ENCODE measurements at regions not wholly inside any gene's neighbourhood (a gene's known extent, or its start where the extent isn't known, plus 50 kb on each side); places are given as distances from the start of the nearest gene placed in this dataset.

GRCh38 chr7:32661501-32661900 is 166.2 kb downstream of the AVL9 start:
- no peak for TF ChIP-seq NRF1 (IDR thresholded peaks at IDR 0.05; ENCODE audit: low read depth, low read length)
- TF ChIP-seq CTCF (IDR thresholded peaks at IDR 0.05) = no peak
- no peak for TF ChIP-seq ELF1 (IDR thresholded peaks at IDR 0.05)
- no peak for TF ChIP-seq JUND (IDR thresholded peaks at IDR 0.05)
